Vagina (tissue), 2 donors: ENCODE measurements at regions not wholly inside any gene's neighbourhood (a gene's known extent, or its start where the extent isn't known, plus 50 kb on each side); places are given as distances from the start of the nearest gene placed in this dataset.

Experiments
- POLR2A ChIP-seq, 2 donors: fragments of 450-650 bp; IDR thresholded peaks; one replicate each; pipeline ENCODE4 v1.6.1; 2017; ENCODE audit warnings: antibody characterized with exemption in 2 of 2, mild to moderate bottlenecking in 2 of 2, moderate library complexity in 2 of 2
- TF ChIP-seq, protein P1 (sequence below), 3 experiments: fragments of 450-650 bp in 2 of 3; fragments of 200-600 bp in 1 of 3; sonication (generic) in 1 of 3; IDR thresholded peaks; one replicate each; pipeline ENCODE4 v1.5.1; 2017 to 2019; ENCODE audit warnings: antibody characterized with exemption in 3 of 3, mild to moderate bottlenecking in 2 of 3, moderate library complexity in 2 of 3

DNA sequence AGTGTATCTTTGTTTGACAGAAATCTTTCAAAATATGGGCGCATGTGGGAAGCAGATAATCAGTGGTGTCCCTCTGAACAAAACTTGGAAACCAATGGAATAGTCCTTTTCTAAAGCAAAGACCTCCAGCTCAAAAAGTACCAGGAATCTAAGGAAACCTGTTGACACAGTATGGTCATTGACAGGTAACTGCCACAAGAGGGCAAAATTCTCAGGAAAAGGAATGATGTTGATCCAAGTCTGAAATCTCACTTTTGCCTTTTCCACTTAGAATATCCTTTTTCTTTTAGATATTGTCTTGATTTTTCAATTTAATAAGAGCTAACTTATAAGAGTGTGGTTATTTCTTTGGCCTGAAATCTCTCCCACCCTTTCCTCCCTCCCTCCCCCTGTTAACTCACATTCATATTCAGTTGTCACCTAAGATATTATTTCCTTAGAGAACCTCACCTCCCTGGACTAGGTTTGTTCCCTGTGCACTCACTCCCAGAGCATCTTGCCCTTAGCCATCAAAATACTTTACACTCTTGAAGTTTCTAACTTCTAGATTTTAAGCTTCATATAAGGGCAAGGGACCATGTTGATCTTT, 59.0 kb upstream of the BARX1 start:
- TF ChIP-seq, protein P1, sequence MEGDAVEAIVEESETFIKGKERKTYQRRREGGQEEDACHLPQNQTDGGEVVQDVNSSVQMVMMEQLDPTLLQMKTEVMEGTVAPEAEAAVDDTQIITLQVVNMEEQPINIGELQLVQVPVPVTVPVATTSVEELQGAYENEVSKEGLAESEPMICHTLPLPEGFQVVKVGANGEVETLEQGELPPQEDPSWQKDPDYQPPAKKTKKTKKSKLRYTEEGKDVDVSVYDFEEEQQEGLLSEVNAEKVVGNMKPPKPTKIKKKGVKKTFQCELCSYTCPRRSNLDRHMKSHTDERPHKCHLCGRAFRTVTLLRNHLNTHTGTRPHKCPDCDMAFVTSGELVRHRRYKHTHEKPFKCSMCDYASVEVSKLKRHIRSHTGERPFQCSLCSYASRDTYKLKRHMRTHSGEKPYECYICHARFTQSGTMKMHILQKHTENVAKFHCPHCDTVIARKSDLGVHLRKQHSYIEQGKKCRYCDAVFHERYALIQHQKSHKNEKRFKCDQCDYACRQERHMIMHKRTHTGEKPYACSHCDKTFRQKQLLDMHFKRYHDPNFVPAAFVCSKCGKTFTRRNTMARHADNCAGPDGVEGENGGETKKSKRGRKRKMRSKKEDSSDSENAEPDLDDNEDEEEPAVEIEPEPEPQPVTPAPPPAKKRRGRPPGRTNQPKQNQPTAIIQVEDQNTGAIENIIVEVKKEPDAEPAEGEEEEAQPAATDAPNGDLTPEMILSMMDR (IDR thresholded peaks at IDR 0.05): peak in 1 of 3 experiments; percentile 38
- TF ChIP-seq POLR2A (IDR thresholded peaks at IDR 0.05): no peak
